GM23248 (cell line): ENCODE measurements at regions not wholly inside any gene's neighbourhood (a gene's known extent, or its start where the extent isn't known, plus 50 kb on each side); places are given as distances from the start of the nearest gene placed in this dataset.

ENCODE experiments used
- EZH2 ChIP-seq: fragments of 200-600 bp; sonication (generic); IDR thresholded peaks from 2 replicates; pipeline ENCODE4 v1.6.1; 2018; ENCODE audit warnings: antibody characterized with exemption, mild to moderate bottlenecking; ENCODE audit not compliant: insufficient read depth, poor library complexity, severe bottlenecking
- EZH2phosphoT487 ChIP-seq: fragments of 200-600 bp; sonication (generic); IDR thresholded peaks from 2 replicates; pipeline ENCODE4 v1.6.1; 2018; ENCODE audit warnings: antibody characterized with exemption, moderate library complexity, mild to moderate bottlenecking, low read depth; ENCODE audit not compliant: insufficient read depth

DNA sequence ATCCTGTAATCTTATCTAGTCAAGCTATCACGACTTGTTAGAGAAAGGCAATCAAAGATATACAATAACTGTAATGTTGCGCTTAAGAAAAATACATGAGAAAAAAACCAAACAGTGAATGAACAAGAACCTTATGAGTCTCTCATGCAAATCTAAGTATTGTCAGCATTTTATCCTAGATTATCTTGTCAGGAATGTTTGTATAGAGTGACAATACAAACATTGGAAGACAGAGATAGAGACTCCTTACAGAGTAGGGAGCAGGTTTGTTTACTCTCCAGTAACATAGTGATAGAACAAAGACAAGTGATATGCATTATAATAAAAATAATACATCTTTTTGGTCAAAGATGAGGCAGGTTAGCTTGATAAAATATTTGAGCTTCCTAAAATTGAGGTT, 444.8 kb downstream of the SLITRK5 start:
- TF ChIP-seq EZH2 (no peak), EZH2phosphoT487 (no peak)
